KOPT-K1 (cell line): ENCODE measurements at regions not wholly inside any gene's neighbourhood (a gene's known extent, or its start where the extent isn't known, plus 50 kb on each side); places are given as distances from the start of the nearest gene placed in this dataset.

ENCODE experiments used
- H3K27ac ChIP-seq: fragments of 200-600 bp; sonication (generic); 2 replicates; pipeline ENCODE4 v1.5.1; 2016; ENCODE audit warnings: antibody characterized with exemption, mild to moderate bottlenecking, low read depth, low read length; ENCODE audit not compliant: poor library complexity, severe bottlenecking
- H3K36me3 ChIP-seq: fragments of 200-600 bp; sonication (generic); 2 replicates; pipeline ENCODE4 v1.5.1; 2017; ENCODE audit warnings: antibody characterized with exemption, mild to moderate bottlenecking, low read length, moderate library complexity; ENCODE audit not compliant: insufficient read depth
- H3K9me3 ChIP-seq: fragments of 200-600 bp; sonication (generic); 2 replicates; pipeline ENCODE4 v1.5.1; 2017; ENCODE audit warnings: antibody characterized with exemption, low read length, mild to moderate bottlenecking; ENCODE audit not compliant: insufficient read depth, poor library complexity, severe bottlenecking

- Histone ChIP-seq H3K27ac (no peak overlapping the region), H3K36me3 (no peaks in the 10 kb centered on the region), H3K9me3 (no peaks in the 10 kb centered on the region)
Observed at GRCh38 chr14:86013641-86014040, 483.7 kb downstream of the FLRT2 start.

- Histone ChIP-seq H3K27ac (no peak overlapping the region), H3K9me3 (no peaks in the 10 kb centered on the region), H3K36me3 (no peaks in the 10 kb centered on the region)
Observed at GRCh38 chr14:86012461-86012860, 482.5 kb downstream of the FLRT2 start.

GRCh38 chr14:86003998-86004397, 474.1 kb downstream of the FLRT2 start:
- no peaks in the 10 kb centered on the region for H3K9me3 ChIP-seq
- no peaks in the 10 kb centered on the region for H3K36me3 ChIP-seq

GRCh38 chr14:85996551-85996950, 466.6 kb downstream of the FLRT2 start:
- H3K9me3 ChIP-seq: no peaks in the 10 kb centered on the region

More at GRCh38 chr14:86003998-86004397, 474.1 kb downstream of the FLRT2 start:
- H3K27ac ChIP-seq: no peak overlapping the region

GRCh38 chr14:85991156-85991555, 461.2 kb downstream of the FLRT2 start:
- Histone ChIP-seq H3K27ac (no peak overlapping the region), H3K36me3 (no peaks in the 10 kb centered on the region), H3K9me3 (no peaks in the 10 kb centered on the region)

More at GRCh38 chr14:85996551-85996950, 466.6 kb downstream of the FLRT2 start:
- Histone ChIP-seq H3K36me3 (no peaks in the 10 kb centered on the region), H3K27ac (no peak overlapping the region)

GRCh38 chr14:85987907-85988306, 458.0 kb downstream of the FLRT2 start:
- Histone ChIP-seq H3K36me3 (no peaks in the 10 kb centered on the region), H3K27ac (no peak overlapping the region)

GRCh38 chr14:85987292-85987691, 457.3 kb downstream of the FLRT2 start:
- H3K27ac ChIP-seq: no peak overlapping the region
- no peaks in the 10 kb centered on the region for H3K36me3 ChIP-seq
- no peaks in the 10 kb centered on the region for H3K9me3 ChIP-seq

More at GRCh38 chr14:85987907-85988306, 458.0 kb downstream of the FLRT2 start:
- no peaks in the 10 kb centered on the region for H3K9me3 ChIP-seq

GRCh38 chr14:85978582-85979250, 448.8 kb downstream of the FLRT2 start:
- H3K36me3 ChIP-seq: no peaks in the 10 kb centered on the region
- H3K27ac ChIP-seq: no peak overlapping the region
- H3K9me3 ChIP-seq: peaks cover 10% of the 10 kb centered on the region

- no peaks in the 10 kb centered on the region for H3K36me3 ChIP-seq
- H3K9me3 ChIP-seq: peaks cover 10% of the 10 kb centered on the region
Observed at GRCh38 chr14:85974602-85975001, 444.7 kb downstream of the FLRT2 start.

GRCh38 chr14:85963486-85963885, 433.5 kb downstream of the FLRT2 start:
- H3K27ac ChIP-seq: no peak overlapping the region
- H3K9me3 ChIP-seq: no peaks in the 10 kb centered on the region

More at GRCh38 chr14:85974602-85975001, 444.7 kb downstream of the FLRT2 start:
- no peak overlapping the region for H3K27ac ChIP-seq

GRCh38 chr14:85960756-85961155, 430.8 kb downstream of the FLRT2 start:
- Histone ChIP-seq H3K27ac (no peak overlapping the region), H3K36me3 (no peaks in the 10 kb centered on the region), H3K9me3 (no peaks in the 10 kb centered on the region)

More at GRCh38 chr14:85963486-85963885, 433.5 kb downstream of the FLRT2 start:
- H3K36me3 ChIP-seq: no peaks in the 10 kb centered on the region

GRCh38 chr14:85959063-85959462, 429.1 kb downstream of the FLRT2 start:
- Histone ChIP-seq H3K9me3 (no peaks in the 10 kb centered on the region), H3K27ac (no peak overlapping the region), H3K36me3 (no peaks in the 10 kb centered on the region)

GRCh38 chr14:85958069-85958468, 428.1 kb downstream of the FLRT2 start:
- H3K9me3 ChIP-seq: no peaks in the 10 kb centered on the region
- no peaks in the 10 kb centered on the region for H3K36me3 ChIP-seq
- no peak overlapping the region for H3K27ac ChIP-seq

- no peak overlapping the region for H3K27ac ChIP-seq
- no peaks in the 10 kb centered on the region for H3K36me3 ChIP-seq
- H3K9me3 ChIP-seq: no peaks in the 10 kb centered on the region
Observed at GRCh38 chr14:85953265-85953664, 423.3 kb downstream of the FLRT2 start.

GRCh38 chr14:85948153-85948552, 418.2 kb downstream of the FLRT2 start:
- Histone ChIP-seq H3K36me3 (no peaks in the 10 kb centered on the region), H3K9me3 (no peaks in the 10 kb centered on the region), H3K27ac (no peak overlapping the region)

- H3K9me3 ChIP-seq: no peaks in the 10 kb centered on the region
- no peaks in the 10 kb centered on the region for H3K36me3 ChIP-seq
- H3K27ac ChIP-seq: no peak overlapping the region
Observed at GRCh38 chr14:85947461-85948139, 417.7 kb downstream of the FLRT2 start.
